Stomach (tissue), 4 donors: ENCODE measurements at regions not wholly inside any gene's neighbourhood (a gene's known extent, or its start where the extent isn't known, plus 50 kb on each side); places are given as distances from the start of the nearest gene placed in this dataset.

Source experiments
- CTCF ChIP-seq, 7 experiments: fragments of 450-650 bp in 4 of 7; fragments of 200-600 bp in 3 of 7; sonication (generic) in 3 of 7; IDR thresholded peaks; one replicate each; pipeline ENCODE4 v1.5.1; 2016 to 2019; ENCODE audit warnings: antibody characterized with exemption in 7 of 7, control low read depth in 2 of 7, mild to moderate bottlenecking in 1 of 7
- POLR2A ChIP-seq, 4 donors: fragments of 450-650 bp; IDR thresholded peaks; one replicate each; pipeline ENCODE4 v1.6.1; 2016; ENCODE audit warnings: antibody characterized with exemption in 4 of 4, control low read depth in 2 of 4, mild to moderate bottlenecking in 1 of 4, moderate library complexity in 1 of 4

DNA sequence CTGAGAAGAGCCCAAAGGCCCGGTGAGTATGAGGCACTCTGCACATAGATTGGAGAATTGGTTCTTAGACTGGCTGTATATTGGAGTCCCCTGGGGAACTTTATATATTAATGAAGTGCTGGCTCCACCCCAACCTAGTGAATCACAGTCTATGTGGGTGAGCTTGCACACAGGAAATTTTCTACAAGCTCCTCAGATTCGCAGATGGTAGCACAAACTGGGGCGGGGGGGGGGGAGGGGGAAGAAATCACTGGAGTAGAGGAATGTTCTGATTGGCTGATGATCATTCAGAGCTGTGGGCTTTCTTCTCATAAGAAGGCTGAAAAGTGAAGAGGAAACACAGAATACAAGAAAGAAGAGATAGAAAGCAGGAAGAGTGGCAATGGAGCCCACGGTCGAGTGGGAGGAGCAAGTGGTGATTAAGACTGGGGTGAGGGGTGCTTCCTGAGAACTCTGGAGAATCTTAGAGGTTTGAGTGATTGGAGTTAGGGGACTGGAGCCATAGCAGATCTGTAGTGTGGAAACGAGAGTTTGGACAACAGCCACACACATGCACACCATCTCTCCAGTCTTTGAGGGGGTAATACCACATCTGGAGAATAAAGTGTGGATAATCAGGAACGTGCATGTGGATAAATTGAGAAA, 465.9 kb upstream of the DAB1 start:
- TF ChIP-seq CTCF (IDR thresholded peaks at IDR 0.05) (no peak), POLR2A (IDR thresholded peaks at IDR 0.05) (no peak)
